Natural killer cell (primary cell): ENCODE measurements at regions not wholly inside any gene's neighbourhood (a gene's known extent, or its start where the extent isn't known, plus 50 kb on each side); places are given as distances from the start of the nearest gene placed in this dataset.

Experiments used
- ATAC-seq, 3 donors: fragments of 150-1000 bp in 2 of 3; fragments of 200-7000 bp in 1 of 3; cut with Tn5 transposase; 1 replicate in 1 of 3; 2 replicates in 2 of 3; pipeline ENCODE4 v1.10.0; 2021; ENCODE audit warnings: mild to moderate bottlenecking in 2 of 3, moderate library complexity in 2 of 3
- DNase-seq, 2 donors: peaks; one replicate each; pipeline versions ENCODE4 v3.0.0 to v3.0.0-alpha.2; 2013 to 2021; ENCODE audit warnings: mixed read lengths in 1 of 2
- H3K27ac ChIP-seq: one replicate; pipeline ENCODE4 v1.5.1; 2013; ENCODE audit warnings: mild to moderate bottlenecking, low read length
- H3K27me3 ChIP-seq: one replicate; pipeline ENCODE4 v1.6.1; 2013; ENCODE audit warnings: low read length; ENCODE audit not compliant: control insufficient read depth, insufficient read depth
- H3K36me3 ChIP-seq: one replicate; pipeline ENCODE4 v1.6.1; 2013; ENCODE audit warnings: low read length; ENCODE audit not compliant: control insufficient read depth, insufficient read depth
- H3K4me1 ChIP-seq: one replicate; pipeline ENCODE4 v1.6.1; 2013; ENCODE audit warnings: low read length; ENCODE audit not compliant: control insufficient read depth, insufficient read depth
- H3K4me3 ChIP-seq: one replicate; pipeline ENCODE4 v1.5.1; 2013; ENCODE audit warnings: low read length
- H3K9me3 ChIP-seq: one replicate; pipeline ENCODE4 v1.6.1; 2013; ENCODE audit warnings: low read length; ENCODE audit not compliant: control insufficient read depth, insufficient read depth
- H3K27ac Mint-ChIP-seq, 2 donors: one replicate each; pipeline ENCODE4 v1.8.0; 2022; ENCODE audit warnings: mild to moderate bottlenecking in 2 of 2, mixed read lengths in 2 of 2, moderate library complexity in 1 of 2
- H3K27me3 Mint-ChIP-seq, 2 donors: one replicate each; pipeline ENCODE4 v1.8.0; 2022; ENCODE audit warnings: low read depth in 2 of 2, mixed read lengths in 2 of 2
- H3K36me3 Mint-ChIP-seq: one replicate; pipeline ENCODE4 v1.8.0; 2022; ENCODE audit warnings: mixed read lengths
- H3K4me1 Mint-ChIP-seq, 2 donors: one replicate each; pipeline ENCODE4 v1.8.0; 2022; ENCODE audit warnings: mixed read lengths in 2 of 2
- H3K4me3 Mint-ChIP-seq: one replicate; pipeline ENCODE4 v1.8.0; 2022; ENCODE audit warnings: mild to moderate bottlenecking, moderate library complexity, mixed read lengths
- H3K9me3 Mint-ChIP-seq, 2 donors: one replicate each; pipeline ENCODE4 v1.8.0; 2022; ENCODE audit warnings: mixed read lengths in 2 of 2
- WGBS: methylation state at CpG from one replicate; pipeline ENCODE4 v1.1.7; 2013; ENCODE audit warnings: missing lambda C conversion rate; ENCODE audit not compliant: insufficient coverage; 5-methylcytosine and 5-hydroxymethylcytosine counted together
- intact Hi-C: fragments of 100-400 bp; cut with micrococcal nuclease; formaldehyde crosslinking; loops from one replicate; pipeline ENCODE4 v1.14.2; 2022
- TF ChIP-seq, protein P1 (sequence below): fragments of 200-600 bp; IDR thresholded peaks from one replicate; pipeline ENCODE4 v1.8.0; 2022; ENCODE audit warnings: antibody characterized with exemption

DNA sequence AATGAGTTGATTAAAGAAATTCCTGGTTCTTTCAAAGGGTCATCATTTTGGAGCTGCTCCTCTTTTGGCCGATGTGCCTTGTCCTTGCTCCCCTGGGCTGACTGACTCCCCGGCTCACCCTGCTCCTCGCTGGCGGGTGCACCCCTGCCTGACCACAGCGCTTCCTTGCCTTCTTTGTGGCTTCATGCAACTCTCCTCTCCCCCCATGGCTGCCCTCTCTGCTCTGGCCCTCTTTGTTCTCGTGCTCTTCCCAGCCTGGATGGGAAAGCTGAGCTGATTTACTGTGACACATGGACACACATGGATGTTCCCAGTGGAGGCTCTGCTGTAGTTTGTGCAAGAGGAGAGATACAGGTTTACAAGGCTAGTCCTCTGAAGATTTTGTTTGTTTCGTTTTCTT, 234.6 kb downstream of the HAUS1 start:
- ATAC-seq (peak; percentile 13 to 28 (median 26)), DNase-seq (peak in 1 of 2 donors; percentile 38)
- no peaks in the 10 kb centered on the region for H3K9me3 Mint-ChIP-seq
- Histone ChIP-seq H3K9me3 (no peaks in the 10 kb centered on the region), H3K27ac (peak overlapping the region; percentile 22), H3K36me3 (no peaks in the 10 kb centered on the region), H3K4me1 (peaks cover 72% of the 10 kb centered on the region), H3K4me3 (no peak overlapping the region), H3K27me3 (no peaks in the 10 kb centered on the region)
- no peaks in the 10 kb centered on the region for H3K36me3 Mint-ChIP-seq
- H3K4me3 Mint-ChIP-seq = peak overlapping the region; percentile 98
- TF ChIP-seq, protein P1, sequence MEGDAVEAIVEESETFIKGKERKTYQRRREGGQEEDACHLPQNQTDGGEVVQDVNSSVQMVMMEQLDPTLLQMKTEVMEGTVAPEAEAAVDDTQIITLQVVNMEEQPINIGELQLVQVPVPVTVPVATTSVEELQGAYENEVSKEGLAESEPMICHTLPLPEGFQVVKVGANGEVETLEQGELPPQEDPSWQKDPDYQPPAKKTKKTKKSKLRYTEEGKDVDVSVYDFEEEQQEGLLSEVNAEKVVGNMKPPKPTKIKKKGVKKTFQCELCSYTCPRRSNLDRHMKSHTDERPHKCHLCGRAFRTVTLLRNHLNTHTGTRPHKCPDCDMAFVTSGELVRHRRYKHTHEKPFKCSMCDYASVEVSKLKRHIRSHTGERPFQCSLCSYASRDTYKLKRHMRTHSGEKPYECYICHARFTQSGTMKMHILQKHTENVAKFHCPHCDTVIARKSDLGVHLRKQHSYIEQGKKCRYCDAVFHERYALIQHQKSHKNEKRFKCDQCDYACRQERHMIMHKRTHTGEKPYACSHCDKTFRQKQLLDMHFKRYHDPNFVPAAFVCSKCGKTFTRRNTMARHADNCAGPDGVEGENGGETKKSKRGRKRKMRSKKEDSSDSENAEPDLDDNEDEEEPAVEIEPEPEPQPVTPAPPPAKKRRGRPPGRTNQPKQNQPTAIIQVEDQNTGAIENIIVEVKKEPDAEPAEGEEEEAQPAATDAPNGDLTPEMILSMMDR = no peak
- 11% methylated on average over 7 of the region's 7 CpGs for WGBS
- intact Hi-C loops = loop anchor here (5.0 to 10.0 kb wide), 3 partner anchors 86 to 1586 kb away; no protein-coding TSS in a partner anchor
- H3K27ac Mint-ChIP-seq = peak overlapping the region; percentile 90 to 95
- H3K27me3 Mint-ChIP-seq = no peaks in the 10 kb centered on the region
- peaks cover 94 to 95% of the 10 kb centered on the region in 2 donors for H3K4me1 Mint-ChIP-seq

DNA sequence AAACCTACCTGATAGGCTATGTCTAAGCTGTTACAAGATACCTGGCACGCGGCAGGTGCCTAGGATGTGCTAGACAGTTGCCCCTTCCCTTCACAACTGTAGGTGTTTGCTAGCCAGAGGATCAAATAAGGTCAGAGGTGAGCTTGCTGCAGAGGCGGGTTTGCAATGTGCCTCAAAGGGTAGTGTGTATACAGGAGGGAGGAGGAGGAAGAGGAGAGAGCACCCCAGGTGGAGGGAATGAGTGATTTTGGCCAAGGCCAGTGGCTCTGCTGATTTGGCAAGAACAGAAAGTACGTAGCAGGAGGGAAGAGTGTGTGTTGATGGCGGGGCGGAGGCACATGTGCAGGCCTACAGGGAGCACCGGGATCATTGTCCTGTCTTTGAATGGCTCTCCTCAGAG, 236.5 kb downstream of the HAUS1 start:
- H3K4me3 Mint-ChIP-seq = peak overlapping the region; percentile 98
- no peaks in the 10 kb centered on the region for H3K27me3 ChIP-seq
- H3K27me3 Mint-ChIP-seq = no peaks in the 10 kb centered on the region
- H3K36me3 Mint-ChIP-seq = no peaks in the 10 kb centered on the region
- peak overlapping the region; percentile 90 to 95 for H3K27ac Mint-ChIP-seq
- no peaks in the 10 kb centered on the region for H3K9me3 Mint-ChIP-seq
- no peaks in the 10 kb centered on the region for H3K36me3 ChIP-seq
- TF ChIP-seq, protein P1 = no peak
- no peak overlapping the region for H3K27ac ChIP-seq
- ATAC-seq = no peak
- peaks cover 81% of the 10 kb centered on the region for H3K4me1 ChIP-seq
- H3K4me3 ChIP-seq = no peak overlapping the region
- DNase-seq = no peak
- intact Hi-C loops = no loop called here
- no peaks in the 10 kb centered on the region for H3K9me3 ChIP-seq
- peaks cover 98 to 100% of the 10 kb centered on the region in 2 donors for H3K4me1 Mint-ChIP-seq
- WGBS = 92% methylated on average over 7 of the region's 7 CpGs

DNA sequence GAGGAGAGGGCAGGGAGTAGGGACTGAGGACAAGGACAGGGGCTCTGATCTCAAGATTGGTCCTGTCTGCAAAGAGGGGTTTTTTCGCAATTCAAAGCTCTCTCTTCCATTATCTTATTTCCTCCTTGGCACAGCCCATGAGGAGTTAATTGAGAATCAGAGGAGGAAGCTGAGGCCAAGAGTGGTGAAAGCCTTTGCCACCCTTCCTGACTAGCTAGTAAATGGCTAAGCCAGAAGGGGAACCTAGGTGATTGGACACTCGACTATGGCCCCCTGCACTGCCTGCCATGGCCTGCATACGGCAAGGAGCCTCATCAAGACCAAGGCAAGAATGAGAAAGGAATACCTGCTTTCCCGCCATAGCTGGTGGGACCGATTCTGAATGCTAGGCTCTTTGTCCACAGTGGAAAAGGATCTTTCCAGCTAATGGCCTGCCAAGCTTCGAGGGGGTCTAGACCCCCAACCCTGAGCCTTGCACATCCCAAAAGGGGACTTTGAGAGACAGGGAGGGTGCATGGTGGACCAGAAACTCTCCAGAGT, 237.9 kb downstream of the HAUS1 start:
- H3K4me3 ChIP-seq = no peak overlapping the region
- ATAC-seq = no peak
- no peak overlapping the region for H3K27ac ChIP-seq
- TF ChIP-seq, protein P1 = no peak
- Mint-ChIP-seq H3K27ac (peak overlapping the region; percentile 90 to 95), H3K4me1 (peaks cover 98 to 100% of the 10 kb centered on the region in 2 donors), H3K36me3 (no peaks in the 10 kb centered on the region), H3K4me3 (no peak overlapping the region), H3K9me3 (no peaks in the 10 kb centered on the region), H3K27me3 (no peaks in the 10 kb centered on the region)
- 76% methylated on average over 5 of the region's 6 CpGs for WGBS
- no peaks in the 10 kb centered on the region for H3K27me3 ChIP-seq
- H3K4me1 ChIP-seq = peaks cover 86% of the 10 kb centered on the region
- H3K9me3 ChIP-seq = no peaks in the 10 kb centered on the region
- H3K36me3 ChIP-seq = no peaks in the 10 kb centered on the region
- intact Hi-C loops = no loop called here
- no peak for DNase-seq

DNA sequence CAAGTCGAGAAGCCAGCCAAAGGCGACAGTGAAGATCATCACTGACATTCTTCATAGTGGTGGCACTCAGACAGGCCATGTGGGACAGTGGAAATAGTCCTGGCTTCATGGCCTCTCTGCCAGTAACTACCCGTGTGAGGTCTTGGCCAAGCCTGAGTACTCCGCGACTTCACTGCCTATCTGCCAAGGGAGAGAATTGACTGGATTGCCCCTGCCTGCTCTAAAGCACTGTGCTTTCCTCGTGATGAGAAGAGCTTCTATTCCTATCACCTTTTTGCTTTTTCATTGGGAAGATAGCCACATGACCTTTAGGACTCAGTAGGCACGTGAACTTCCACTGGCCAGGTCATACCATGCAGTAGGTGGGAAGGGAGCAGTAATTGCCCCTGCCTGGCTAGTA, 239.3 kb downstream of the HAUS1 start:
- no peaks in the 10 kb centered on the region for H3K27me3 Mint-ChIP-seq
- TF ChIP-seq, protein P1 = no peak
- intact Hi-C loops = no loop called here
- no peaks in the 10 kb centered on the region for H3K9me3 Mint-ChIP-seq
- no peak for DNase-seq
- no peak for ATAC-seq
- H3K4me3 Mint-ChIP-seq = peak overlapping the region; percentile 79
- Histone ChIP-seq H3K4me3 (no peak overlapping the region), H3K27ac (peak overlapping the region; percentile 16), H3K36me3 (no peaks in the 10 kb centered on the region), H3K27me3 (no peaks in the 10 kb centered on the region), H3K9me3 (no peaks in the 10 kb centered on the region), H3K4me1 (peaks cover 87% of the 10 kb centered on the region)
- H3K27ac Mint-ChIP-seq = peak overlapping the region; percentile 90 to 95
- peaks cover 95 to 100% of the 10 kb centered on the region in 2 donors for H3K4me1 Mint-ChIP-seq
- WGBS = 80% methylated on average over 7 of the region's 7 CpGs
- no peaks in the 10 kb centered on the region for H3K36me3 Mint-ChIP-seq
